Fibroblast of villous mesenchyme (primary cell): ENCODE measurements at regions not wholly inside any gene's neighbourhood (a gene's known extent, or its start where the extent isn't known, plus 50 kb on each side); places are given as distances from the start of the nearest gene placed in this dataset.
"Not testable (repeated sequence)": the region's sequence is repeated elsewhere in the genome, so short reads cannot be mapped to it uniquely, and the experiment has no call there.

Source experiments
- DNase-seq: peaks from one replicate; pipeline ENCODE4 v3.0.0-alpha.2; 2010; ENCODE audit warnings: low read depth
- H3K4me3 ChIP-seq: 2 replicates; pipeline ENCODE4 v1.5.1; 2011; ENCODE audit warnings: low read depth, mild to moderate bottlenecking, low read length
- TF ChIP-seq, protein P1 (sequence below): IDR thresholded peaks from 2 replicates; pipeline ENCODE4 v1.5.1; 2012; ENCODE audit warnings: low read depth, mild to moderate bottlenecking, low read length; ENCODE audit not compliant: insufficient read depth

DNA sequence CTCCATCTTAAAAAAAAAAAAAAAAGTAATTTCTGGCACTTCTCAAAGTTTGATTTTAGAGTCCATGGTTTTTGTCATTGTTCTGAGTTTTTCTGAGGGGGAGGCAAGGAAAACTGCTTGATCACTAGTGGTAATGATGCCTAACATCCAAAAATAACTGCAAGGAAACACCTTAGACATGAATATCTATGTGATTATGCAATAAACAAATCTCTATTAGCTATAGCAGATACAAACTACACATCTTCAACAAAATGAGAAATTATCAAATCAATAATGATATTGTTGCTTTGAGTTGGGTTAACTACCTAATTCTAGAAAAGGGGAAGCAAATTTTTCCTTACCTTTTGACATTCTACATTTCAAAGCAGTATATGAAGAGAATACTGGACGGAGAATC lies 230.9 kb upstream of the JARID2 start:
- H3K4me3 ChIP-seq, result no peak overlapping the region
- TF ChIP-seq, protein P1, sequence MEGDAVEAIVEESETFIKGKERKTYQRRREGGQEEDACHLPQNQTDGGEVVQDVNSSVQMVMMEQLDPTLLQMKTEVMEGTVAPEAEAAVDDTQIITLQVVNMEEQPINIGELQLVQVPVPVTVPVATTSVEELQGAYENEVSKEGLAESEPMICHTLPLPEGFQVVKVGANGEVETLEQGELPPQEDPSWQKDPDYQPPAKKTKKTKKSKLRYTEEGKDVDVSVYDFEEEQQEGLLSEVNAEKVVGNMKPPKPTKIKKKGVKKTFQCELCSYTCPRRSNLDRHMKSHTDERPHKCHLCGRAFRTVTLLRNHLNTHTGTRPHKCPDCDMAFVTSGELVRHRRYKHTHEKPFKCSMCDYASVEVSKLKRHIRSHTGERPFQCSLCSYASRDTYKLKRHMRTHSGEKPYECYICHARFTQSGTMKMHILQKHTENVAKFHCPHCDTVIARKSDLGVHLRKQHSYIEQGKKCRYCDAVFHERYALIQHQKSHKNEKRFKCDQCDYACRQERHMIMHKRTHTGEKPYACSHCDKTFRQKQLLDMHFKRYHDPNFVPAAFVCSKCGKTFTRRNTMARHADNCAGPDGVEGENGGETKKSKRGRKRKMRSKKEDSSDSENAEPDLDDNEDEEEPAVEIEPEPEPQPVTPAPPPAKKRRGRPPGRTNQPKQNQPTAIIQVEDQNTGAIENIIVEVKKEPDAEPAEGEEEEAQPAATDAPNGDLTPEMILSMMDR, result no peak
- no peak for DNase-seq

GRCh38 chr6:15016813-15017212 lies 229.1 kb upstream of the JARID2 start:
- TF ChIP-seq, protein P1, result no peak
- DNase-seq, result no peak
- no peak overlapping the region for H3K4me3 ChIP-seq

DNA sequence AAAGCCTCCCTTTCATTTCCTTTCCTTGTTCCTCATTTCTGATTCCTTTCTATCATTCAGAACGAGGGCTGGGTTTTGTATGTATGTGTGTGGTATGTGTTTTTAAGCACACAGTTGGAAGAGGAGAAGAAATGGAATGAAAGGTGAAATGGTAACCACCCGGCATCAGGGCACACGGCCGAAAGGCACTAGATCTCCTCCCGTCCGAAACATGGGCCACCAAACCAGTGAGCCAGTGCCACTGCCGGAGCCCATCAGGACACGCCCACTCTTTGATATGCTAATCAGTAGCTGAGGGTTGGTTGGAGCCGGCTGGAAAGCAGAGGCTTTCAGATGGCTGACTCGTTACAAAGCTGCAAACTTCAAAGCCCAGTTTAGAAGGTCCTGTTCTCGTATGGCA lies 228.6 kb upstream of the JARID2 start:
- peak; percentile 3 for DNase-seq
- TF ChIP-seq, protein P1, result no peak
- no peak overlapping the region for H3K4me3 ChIP-seq

- no peak for DNase-seq
- TF ChIP-seq, protein P1, result no peak
- H3K4me3 ChIP-seq, result no peak overlapping the region
Measured at GRCh38 chr6:15017803-15018202, 228.1 kb upstream of the JARID2 start.

DNA sequence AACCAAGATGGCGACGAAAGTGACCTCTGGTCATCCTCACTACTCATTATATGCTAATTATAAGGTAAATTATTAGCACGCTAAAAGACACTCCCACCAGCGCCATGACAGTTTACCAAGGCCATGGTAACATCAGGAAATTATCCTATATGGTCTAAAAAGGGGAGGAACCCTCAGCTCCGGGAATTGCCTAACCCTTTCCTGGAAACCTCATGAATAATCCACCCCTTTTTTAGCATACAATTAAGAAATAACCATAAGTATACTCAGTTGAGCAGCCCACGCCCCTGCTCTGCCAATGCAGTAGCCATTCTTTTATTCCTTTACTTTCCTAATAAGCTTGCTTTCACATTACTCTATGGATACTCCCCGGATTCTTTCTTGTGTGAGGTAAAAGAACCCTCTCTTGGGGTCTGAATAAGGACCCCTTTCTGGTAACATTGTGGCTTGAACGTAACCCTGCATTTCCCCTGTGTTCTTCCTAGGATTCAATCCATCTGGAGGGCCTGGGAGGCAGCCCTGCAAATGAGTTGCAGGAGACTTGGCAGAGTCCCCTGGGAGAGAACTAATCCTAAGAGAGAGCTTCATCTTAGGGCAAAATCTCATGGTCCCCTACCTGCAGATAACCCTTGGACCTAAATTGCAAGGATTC lies 225.6 kb upstream of the JARID2 start:
- H3K4me3 ChIP-seq, result no peak overlapping the region
- no peak for DNase-seq
- TF ChIP-seq, protein P1, result no peak

DNA sequence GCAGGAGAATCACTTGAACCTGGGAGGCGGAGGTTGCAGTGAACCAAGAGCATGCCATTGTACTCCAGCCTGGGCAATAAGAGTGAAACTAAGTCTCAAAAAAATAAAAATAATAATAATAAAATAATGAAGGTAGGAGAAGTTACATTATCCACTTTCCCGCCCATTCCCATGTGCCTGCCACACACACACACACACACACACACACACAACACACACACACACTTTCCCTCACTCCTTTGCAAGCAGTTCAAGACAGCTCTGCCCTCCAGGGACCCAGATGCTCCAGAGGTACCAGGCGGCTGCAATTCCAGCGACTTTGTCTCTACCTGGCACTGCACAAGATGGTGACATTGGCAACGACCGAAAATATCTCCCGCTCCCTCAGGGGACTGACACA lies 224.8 kb upstream of the JARID2 start:
- no peak overlapping the region for H3K4me3 ChIP-seq
- no peak for DNase-seq
- TF ChIP-seq, protein P1, result no peak

DNA sequence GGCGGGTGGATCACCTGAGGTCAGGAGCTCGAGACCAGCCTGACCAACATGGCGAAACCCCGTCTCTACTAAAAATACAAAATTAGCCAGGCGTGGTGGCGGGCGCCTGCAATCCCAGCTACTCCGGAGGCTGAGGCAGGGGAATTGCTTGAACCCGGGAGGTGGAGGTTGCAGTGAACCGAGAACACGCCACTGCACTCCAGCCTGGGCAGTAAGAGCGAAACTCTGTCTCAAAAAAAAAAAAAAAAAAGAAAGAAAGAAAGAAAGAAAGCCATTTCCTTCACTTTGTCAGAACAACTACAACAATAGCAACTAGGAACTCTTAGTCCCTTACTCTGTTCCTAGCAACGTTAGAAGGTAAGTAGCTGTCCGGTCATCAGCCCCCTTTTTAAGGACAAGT lies 222.9 kb upstream of the JARID2 start:
- not testable (repeated sequence) for H3K4me3 ChIP-seq, DNase-seq
